ENCODE measurements at regions not wholly inside any gene's neighbourhood (a gene's known extent, or its start where the extent isn't known, plus 50 kb on each side); places are given as distances from the start of the nearest gene placed in this dataset.
"Not testable (repeated sequence)": the region's sequence is repeated elsewhere in the genome, so short reads cannot be mapped to it uniquely, and the experiment has no call there.

GRCh38 chr18:59792353-59792752 is 95.1 kb upstream of the CCBE1 start:
- CTCF ChIA-PET: no interaction called here

GRCh38 chr18:59790346-59790936 is 93.2 kb upstream of the CCBE1 start:
- DNase-seq; intact Hi-C loops (cut with micrococcal nuclease); H3K4me3 Mint-ChIP-seq; H2AFZ ChIP-seq (ENCODE audit: insufficient read depth, low read depth, low read length, poor library complexity, severe bottlenecking); H3K9ac ChIP-seq (ENCODE audit: low read length); H3K4me1 ChIP-seq (ENCODE audit: control insufficient read depth in 2 of 2, insufficient read depth in 2 of 2, low read length in 2 of 2); ATAC-seq (ENCODE audit: low read depth); H3K4me1 Mint-ChIP-seq; H3K36me3 ChIP-seq (replicated peaks in 1 of 2; ENCODE audit: control extremely low read depth in 1 of 2, control insufficient read depth in 1 of 2, extremely low read depth in 1 of 2, insufficient read depth in 2 of 2, low read length in 1 of 2); POLR2A ChIA-PET; H3K9me3 Mint-ChIP-seq (ENCODE audit: insufficient read depth); H3K79me2 ChIP-seq (ENCODE audit: control insufficient read depth, insufficient read depth, low read length); H3K27ac Mint-ChIP-seq; H3K27me3 ChIP-seq (replicated peaks in 1 of 4; ENCODE audit: control extremely low read depth in 1 of 4, control insufficient read depth in 3 of 4, insufficient read depth in 4 of 4, low read length in 3 of 4); H3K27me3 Mint-ChIP-seq; H3K9me3 ChIP-seq (ENCODE audit: control extremely low read depth in 1 of 3, control insufficient read depth in 2 of 3, insufficient read depth in 1 of 3, low read length in 2 of 3); H4K20me1 ChIP-seq (ENCODE audit: control insufficient read depth, insufficient read depth, low read length, poor library complexity, severe bottlenecking); H3K27ac ChIP-seq (ENCODE audit: low read length in 2 of 2); CTCF ChIA-PET; H3K4me2 ChIP-seq (replicated peaks; ENCODE audit: low read depth, low read length, poor library complexity, severe bottlenecking); H3K4me3 ChIP-seq (ENCODE audit: control extremely low read depth in 1 of 5, extremely low read depth in 1 of 5, insufficient read depth in 1 of 5, low read depth in 2 of 5, low read length in 4 of 5): not testable (repeated sequence)
- WGBS (ENCODE audit: insufficient coverage): 95% methylated on average over 13 of the region's 36 CpGs

More at GRCh38 chr18:59792353-59792752, 95.1 kb upstream of the CCBE1 start:
- no peak for ATAC-seq (ENCODE audit: low read depth)
- Mint-ChIP-seq H3K4me3 (no peak overlapping the region), H3K27ac (no peak overlapping the region), H3K27me3 (no peaks in the 10 kb centered on the region), H3K9me3 (ENCODE audit: insufficient read depth) (no peaks in the 10 kb centered on the region), H3K4me1 (no peaks in the 10 kb centered on the region)
- H3K4me2 ChIP-seq (replicated peaks; ENCODE audit: low read depth, low read length, poor library complexity, severe bottlenecking): no peak overlapping the region
- no peak for DNase-seq
- no peak overlapping the region for H3K4me3 ChIP-seq (ENCODE audit: control extremely low read depth in 1 of 5, extremely low read depth in 1 of 5, insufficient read depth in 1 of 5, low read depth in 2 of 5, low read length in 4 of 5)
- POLR2A ChIA-PET: no interaction called here
- no peak overlapping the region for H3K9ac ChIP-seq (ENCODE audit: low read length)
- intact Hi-C loops (cut with micrococcal nuclease): no loop called here
- H3K27me3 ChIP-seq (replicated peaks in 1 of 4; ENCODE audit: control extremely low read depth in 1 of 4, control insufficient read depth in 3 of 4, insufficient read depth in 4 of 4, low read length in 3 of 4): no peaks in the 10 kb centered on the region
- TF ChIP-seq EZH2 (IDR thresholded peaks at IDR 0.05; ENCODE audit: borderline replicate concordance, insufficient read depth, low read depth, low read length, poor library complexity, severe bottlenecking) (no peak), CTCF (IDR thresholded peaks at IDR 0.05) (no peak)
- no peaks in the 10 kb centered on the region for H3K79me2 ChIP-seq (ENCODE audit: control insufficient read depth, insufficient read depth, low read length)
- H2AFZ ChIP-seq (ENCODE audit: insufficient read depth, low read depth, low read length, poor library complexity, severe bottlenecking): no peak overlapping the region
- H3K4me1 ChIP-seq (ENCODE audit: control insufficient read depth in 2 of 2, insufficient read depth in 2 of 2, low read length in 2 of 2): no peaks in the 10 kb centered on the region
- H3K27ac ChIP-seq (ENCODE audit: low read length in 2 of 2): no peak overlapping the region
- H3K36me3 ChIP-seq (replicated peaks in 1 of 2; ENCODE audit: control extremely low read depth in 1 of 2, control insufficient read depth in 1 of 2, extremely low read depth in 1 of 2, insufficient read depth in 2 of 2, low read length in 1 of 2): no peaks in the 10 kb centered on the region
- H4K20me1 ChIP-seq (ENCODE audit: control insufficient read depth, insufficient read depth, low read length, poor library complexity, severe bottlenecking): no peaks in the 10 kb centered on the region
- no peaks in the 10 kb centered on the region for H3K9me3 ChIP-seq (ENCODE audit: control extremely low read depth in 1 of 3, control insufficient read depth in 2 of 3, insufficient read depth in 1 of 3, low read length in 2 of 3)
- no CpG with 5 or more reads among the region's 4 CpGs for WGBS (ENCODE audit: insufficient coverage)
